GM21529 (cell line): ENCODE measurements at regions not wholly inside any gene's neighbourhood (a gene's known extent, or its start where the extent isn't known, plus 50 kb on each side); places are given as distances from the start of the nearest gene placed in this dataset.
"Not testable (repeated sequence)": the region's sequence is repeated elsewhere in the genome, so short reads cannot be mapped to it uniquely, and the experiment has no call there.

Source experiments
- ATAC-seq: cut with Tn5 transposase; IDR thresholded peaks from one replicate; pipeline ENCODE4 v1.9.1; 2021; ENCODE audit not compliant: unreplicated experiment

DNA sequence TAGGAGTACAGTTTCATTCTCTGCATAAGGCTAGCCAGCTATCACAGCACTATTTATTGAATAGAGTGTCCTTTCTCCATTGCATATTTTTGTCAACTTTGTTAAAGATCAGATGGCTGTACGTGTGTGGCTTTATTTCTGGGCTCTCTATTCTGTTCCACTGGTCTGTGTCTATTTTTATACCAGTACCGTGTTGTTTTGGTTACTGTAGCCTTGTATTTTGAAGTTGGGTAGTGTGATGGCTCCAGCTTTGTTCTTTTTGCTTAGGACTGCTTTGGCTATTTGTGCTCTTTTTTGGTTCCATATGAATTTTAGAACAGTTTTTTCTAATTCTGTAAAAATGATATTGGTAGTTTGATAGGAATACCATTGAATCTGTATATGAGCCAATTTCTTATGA, 182.1 kb upstream of the DIAPH2 start:
- no peak for ATAC-seq

DNA sequence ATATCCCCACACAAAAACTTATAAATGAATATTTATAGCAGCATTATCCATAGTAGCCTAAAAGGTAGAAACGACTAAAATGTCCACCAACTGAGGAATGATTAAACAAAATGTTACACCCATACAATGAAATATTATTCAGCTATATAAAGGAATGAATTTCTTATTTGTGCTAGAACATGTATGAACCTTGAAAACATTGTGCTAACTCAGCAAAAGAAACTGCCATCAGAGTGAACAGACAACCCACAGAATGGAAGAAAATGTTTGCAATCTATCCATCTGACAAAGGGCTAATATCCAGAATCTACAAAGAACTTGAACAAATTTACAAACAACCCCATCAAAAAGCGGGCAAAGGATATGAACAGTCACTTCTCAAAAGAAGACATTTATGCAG, 155.3 kb upstream of the DIAPH2 start:
- ATAC-seq = not testable (repeated sequence)

GRCh38 chrX:96538104-96538725, 146.4 kb upstream of the DIAPH2 start:
- no peak for ATAC-seq

DNA sequence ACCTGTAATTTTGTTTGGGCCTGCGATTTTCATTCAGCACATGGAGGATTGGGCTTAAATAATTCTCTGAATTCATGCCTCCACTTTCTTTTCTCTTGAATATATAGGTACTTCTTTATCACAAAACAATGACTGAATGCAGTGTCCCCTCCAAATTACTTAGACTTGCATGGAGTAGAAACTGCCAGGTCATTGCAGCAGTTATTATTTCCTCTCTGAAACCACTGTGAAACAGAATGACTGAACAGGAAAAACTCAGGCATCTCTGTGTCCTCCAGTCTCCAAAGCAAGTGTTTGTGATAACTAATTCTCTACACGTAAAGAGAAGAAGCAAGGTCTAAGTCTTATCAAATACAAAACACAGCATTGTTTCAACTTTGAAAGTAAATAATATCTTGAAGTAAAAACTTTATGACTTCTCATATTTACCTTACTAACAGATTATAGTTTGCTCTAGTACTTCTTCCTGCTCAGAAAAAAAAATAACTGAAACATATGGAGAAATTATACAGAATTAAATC, 144.5 kb upstream of the DIAPH2 start:
- no peak for ATAC-seq

- ATAC-seq = not testable (repeated sequence)
Measured at GRCh38 chrX:96546281-96546680, 138.4 kb upstream of the DIAPH2 start.

DNA sequence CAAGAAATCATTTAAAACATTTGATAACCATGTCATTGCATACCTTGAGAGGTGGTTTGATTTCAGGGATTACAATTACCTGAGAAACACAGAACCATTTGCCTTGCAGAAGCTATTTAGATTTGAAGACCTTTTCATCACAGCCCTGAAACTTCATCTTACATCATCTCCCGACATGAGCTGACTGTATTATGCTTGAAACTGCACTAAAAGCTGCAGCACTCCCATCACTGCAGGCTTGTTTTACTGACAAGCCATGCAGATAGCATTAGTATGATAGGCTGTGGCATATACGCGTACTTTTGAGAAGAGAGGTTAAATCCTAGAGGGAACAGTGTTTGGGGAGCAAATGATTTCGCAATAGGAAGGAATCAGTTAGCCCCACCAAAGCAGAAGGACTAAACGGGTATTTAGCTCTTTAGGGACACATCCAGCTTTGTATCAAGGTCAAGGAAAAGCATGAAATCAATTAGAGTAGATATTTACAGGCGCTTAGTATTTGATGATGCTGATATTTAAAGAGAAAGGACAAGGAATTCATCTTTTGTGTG, 133.2 kb upstream of the DIAPH2 start:
- ATAC-seq = no peak

DNA sequence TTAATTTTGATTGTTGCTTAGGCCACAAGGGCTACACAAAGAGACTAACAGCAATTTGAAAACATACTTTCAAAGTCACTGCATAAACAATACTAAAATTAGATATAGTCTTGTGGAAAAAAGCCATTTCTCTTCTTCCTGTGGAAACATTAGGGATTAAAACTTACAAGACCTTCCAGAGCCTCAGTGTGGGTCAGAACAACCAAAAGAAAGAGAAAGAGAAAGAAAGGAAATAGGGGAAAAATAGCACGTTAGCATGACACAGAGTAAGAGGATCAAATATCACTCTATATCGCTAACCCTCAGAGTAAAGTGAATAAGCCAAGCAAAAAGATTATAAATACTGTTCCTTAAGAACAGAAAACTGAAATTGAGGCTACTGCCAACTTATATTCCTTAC, 127.8 kb upstream of the DIAPH2 start:
- no peak for ATAC-seq

DNA sequence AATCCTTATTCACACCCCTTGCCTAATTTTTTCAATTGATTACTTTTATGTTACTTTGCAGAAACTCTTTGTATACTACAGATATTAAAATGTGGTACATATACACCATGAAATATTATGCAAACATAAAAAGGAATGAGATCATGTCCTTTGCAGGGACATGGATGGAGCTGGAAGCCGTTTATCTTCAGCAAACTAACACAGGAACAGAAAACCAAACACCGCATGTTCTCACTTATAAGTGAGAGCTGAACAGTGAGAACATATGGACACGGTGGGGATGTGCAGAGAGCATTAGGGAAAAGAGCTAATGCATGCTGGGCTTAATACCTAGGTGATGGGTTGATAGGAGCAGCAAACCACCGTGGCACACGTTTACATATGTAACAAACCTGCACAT, 123.5 kb upstream of the DIAPH2 start:
- not testable (repeated sequence) for ATAC-seq

- ATAC-seq = no peak
Measured at GRCh38 chrX:96563646-96564045, 121.0 kb upstream of the DIAPH2 start.

DNA sequence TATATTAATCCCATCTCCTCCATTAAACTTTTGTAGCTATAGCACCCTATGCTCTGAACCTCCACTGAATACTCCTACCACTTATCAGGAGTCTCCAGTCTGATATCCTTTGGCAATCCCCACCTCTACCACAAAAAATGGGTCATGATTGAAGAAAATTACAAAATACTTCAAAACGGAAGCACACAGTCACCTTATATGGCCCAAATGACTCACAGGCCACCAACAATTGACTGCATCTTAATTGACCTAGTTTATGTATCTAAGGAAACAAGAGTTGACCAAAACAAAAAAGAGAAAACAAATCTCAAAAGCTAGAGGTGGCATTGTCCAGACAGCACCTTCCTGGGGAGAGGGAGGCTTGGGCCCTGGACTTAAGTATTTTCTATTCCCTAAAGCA, 120.0 kb upstream of the DIAPH2 start:
- ATAC-seq = no peak

- no peak for ATAC-seq
Measured at GRCh38 chrX:96566878-96567277, 117.8 kb upstream of the DIAPH2 start.

GRCh38 chrX:96568071-96568470, 116.6 kb upstream of the DIAPH2 start:
- no peak for ATAC-seq

DNA sequence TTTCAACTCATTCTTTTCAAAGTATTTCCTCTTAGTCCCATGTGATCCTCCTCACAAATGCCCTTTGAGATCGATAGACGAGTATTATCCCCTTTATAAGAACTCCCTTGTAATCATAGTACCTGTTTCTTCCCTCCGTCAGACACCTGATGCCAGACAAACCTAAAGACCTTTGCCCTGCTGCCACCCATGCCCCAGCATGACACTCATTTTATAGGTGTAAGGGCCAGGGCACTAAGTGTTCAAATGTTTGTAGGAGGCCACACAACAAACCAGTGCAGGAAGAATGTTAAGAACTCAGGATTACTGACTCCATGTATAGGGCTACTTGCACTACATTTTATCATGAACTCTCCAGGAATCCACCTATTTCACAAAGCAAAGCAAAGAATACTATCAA, 115.6 kb upstream of the DIAPH2 start:
- ATAC-seq = no peak

DNA sequence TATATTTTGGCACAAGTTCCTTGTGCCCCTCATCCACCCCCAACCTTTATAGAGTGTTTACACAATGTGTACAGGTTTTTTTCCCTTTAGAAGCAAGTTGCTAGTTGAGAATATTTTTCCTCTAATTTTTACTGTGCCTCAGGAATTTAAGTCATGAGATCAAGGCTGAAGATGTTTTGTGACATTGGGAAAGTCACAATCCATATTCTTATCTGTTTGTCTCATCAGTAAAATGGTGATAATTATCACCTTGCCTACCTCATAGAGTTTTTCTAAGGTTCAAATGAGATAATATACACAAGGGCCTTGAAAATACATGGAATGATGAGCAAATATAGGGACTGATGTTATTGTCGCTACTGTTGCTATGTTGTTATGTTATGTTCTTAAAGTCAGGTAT, 109.6 kb upstream of the DIAPH2 start:
- ATAC-seq = no peak

- no peak for ATAC-seq
Measured at GRCh38 chrX:96576368-96576767, 108.3 kb upstream of the DIAPH2 start.

DNA sequence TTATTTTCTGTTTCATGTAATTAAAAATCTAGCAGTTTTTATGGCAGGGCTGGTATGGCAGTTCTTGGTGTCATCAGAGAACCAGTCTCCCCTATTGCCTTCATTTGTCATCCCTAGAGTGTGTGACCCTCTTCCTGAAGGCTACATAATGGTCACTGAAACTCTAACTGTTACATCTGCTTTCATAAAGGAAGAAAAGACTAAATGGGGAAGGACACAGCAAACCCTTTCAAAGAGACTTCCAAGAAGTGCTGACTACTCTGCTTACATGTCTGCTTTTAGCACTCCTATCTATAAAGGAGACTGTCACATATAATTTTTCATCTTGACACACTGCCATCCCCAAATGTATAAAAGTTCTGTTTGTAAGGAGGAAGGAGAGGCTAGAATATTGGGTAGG, 105.9 kb upstream of the DIAPH2 start:
- no peak for ATAC-seq

- ATAC-seq = no peak
Measured at GRCh38 chrX:96579252-96579651, 105.4 kb upstream of the DIAPH2 start.

DNA sequence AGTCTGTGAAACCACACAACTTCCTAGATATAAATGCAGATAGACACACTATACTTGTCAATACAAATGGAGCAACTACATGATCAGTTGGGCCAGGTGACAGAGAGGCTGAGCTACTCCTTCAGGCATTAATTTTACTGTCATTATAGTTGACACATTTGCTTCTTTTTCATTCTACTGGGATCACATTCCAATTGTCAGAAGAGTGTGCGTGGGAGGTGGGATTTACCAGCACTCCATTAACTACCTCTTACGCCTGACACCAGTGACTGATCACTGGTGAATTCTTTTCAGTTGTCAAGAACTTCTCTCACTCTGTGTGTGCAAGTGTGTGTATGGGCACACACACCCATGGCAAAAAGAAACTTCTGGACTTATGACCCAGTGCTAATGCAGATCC, 94.2 kb upstream of the DIAPH2 start:
- ATAC-seq = no peak

DNA sequence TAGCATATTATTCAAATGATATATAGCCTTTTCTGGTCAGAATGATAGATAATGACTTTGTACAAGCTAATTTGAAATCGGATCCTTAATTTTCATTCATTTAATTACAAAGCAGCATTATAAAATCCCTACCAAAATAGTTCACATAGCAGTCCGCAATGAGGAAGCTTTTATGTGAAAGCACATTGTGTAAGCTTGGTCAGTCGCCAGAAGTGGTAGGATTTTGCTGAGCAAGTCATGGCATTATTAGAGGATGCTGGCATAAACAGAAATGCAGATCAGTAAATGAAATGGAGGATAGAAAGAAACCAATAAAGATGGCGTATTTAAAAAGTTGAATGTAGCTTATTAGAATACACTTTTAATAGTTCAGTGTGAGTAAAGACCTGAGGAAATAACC, 93.2 kb upstream of the DIAPH2 start:
- ATAC-seq = no peak

GRCh38 chrX:96597847-96598246, 86.8 kb upstream of the DIAPH2 start:
- not testable (repeated sequence) for ATAC-seq

GRCh38 chrX:96611619-96612362, 72.9 kb upstream of the DIAPH2 start:
- no peak for ATAC-seq

GRCh38 chrX:96615448-96615847, 69.2 kb upstream of the DIAPH2 start:
- ATAC-seq = no peak
